GM12892 (cell line): ENCODE measurements at regions not wholly inside any gene's neighbourhood (a gene's known extent, or its start where the extent isn't known, plus 50 kb on each side); places are given as distances from the start of the nearest gene placed in this dataset.

Source experiments
- POLR2A ChIP-seq: IDR thresholded peaks from 2 replicates; pipeline ENCODE4 v1.6.1; 2011; ENCODE audit warnings: low read depth, low read length, control low read depth
- POLR2AphosphoS5 ChIP-seq: IDR thresholded peaks from 2 replicates; pipeline ENCODE4 v1.6.1; 2011; ENCODE audit warnings: low read depth, low read length, control low read depth
- TAF1 ChIP-seq: IDR thresholded peaks from 2 replicates; pipeline ENCODE4 v1.6.1; 2011; ENCODE audit warnings: low read depth, mild to moderate bottlenecking, control low read depth, low read length, borderline replicate concordance

GRCh38 chr10:88194041-88194887, 330.8 kb downstream of the PTEN start:
- TF ChIP-seq POLR2A (no peak), POLR2AphosphoS5 (no peak), TAF1 (no peak)
